C4-2B (cell line): ENCODE measurements at regions not wholly inside any gene's neighbourhood (a gene's known extent, or its start where the extent isn't known, plus 50 kb on each side); places are given as distances from the start of the nearest gene placed in this dataset.

Source experiments
- H3K27ac ChIP-seq: fragments of 450-650 bp; 2 replicates; pipeline ENCODE4 v1.5.1; 2017
- ZFX ChIP-seq: fragments of 450-650 bp; IDR thresholded peaks from 2 replicates; pipeline ENCODE4 v1.6.1; 2017
- TF ChIP-seq, protein P1 (sequence below): fragments of 450-650 bp; conservative IDR thresholded peaks from 2 replicates; pipeline ENCODE4 v1.5.1; 2017; ENCODE audit warnings: mild to moderate bottlenecking

DNA sequence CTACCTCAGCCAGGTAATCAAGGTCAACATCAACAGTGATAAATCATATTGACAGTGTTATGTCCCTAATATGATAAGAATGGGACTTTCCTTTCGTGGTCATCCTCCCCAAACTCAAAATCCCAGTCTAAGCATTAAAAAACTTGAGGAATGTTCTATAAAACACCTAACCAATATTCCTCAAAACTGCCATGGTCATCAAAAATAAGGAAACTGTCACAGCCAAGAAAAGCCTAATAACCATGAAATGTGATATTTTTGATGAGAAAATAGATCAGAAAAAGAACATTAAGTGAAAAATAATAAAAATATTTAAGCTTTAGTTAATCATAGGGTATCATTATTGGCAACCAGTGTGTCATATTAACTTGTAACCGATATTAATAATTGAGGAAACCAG, 232.1 kb upstream of the ATP10B start:
- no peak overlapping the region for H3K27ac ChIP-seq
- no peak for TF ChIP-seq ZFX
- TF ChIP-seq, protein P1, sequence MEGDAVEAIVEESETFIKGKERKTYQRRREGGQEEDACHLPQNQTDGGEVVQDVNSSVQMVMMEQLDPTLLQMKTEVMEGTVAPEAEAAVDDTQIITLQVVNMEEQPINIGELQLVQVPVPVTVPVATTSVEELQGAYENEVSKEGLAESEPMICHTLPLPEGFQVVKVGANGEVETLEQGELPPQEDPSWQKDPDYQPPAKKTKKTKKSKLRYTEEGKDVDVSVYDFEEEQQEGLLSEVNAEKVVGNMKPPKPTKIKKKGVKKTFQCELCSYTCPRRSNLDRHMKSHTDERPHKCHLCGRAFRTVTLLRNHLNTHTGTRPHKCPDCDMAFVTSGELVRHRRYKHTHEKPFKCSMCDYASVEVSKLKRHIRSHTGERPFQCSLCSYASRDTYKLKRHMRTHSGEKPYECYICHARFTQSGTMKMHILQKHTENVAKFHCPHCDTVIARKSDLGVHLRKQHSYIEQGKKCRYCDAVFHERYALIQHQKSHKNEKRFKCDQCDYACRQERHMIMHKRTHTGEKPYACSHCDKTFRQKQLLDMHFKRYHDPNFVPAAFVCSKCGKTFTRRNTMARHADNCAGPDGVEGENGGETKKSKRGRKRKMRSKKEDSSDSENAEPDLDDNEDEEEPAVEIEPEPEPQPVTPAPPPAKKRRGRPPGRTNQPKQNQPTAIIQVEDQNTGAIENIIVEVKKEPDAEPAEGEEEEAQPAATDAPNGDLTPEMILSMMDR, result no peak

DNA sequence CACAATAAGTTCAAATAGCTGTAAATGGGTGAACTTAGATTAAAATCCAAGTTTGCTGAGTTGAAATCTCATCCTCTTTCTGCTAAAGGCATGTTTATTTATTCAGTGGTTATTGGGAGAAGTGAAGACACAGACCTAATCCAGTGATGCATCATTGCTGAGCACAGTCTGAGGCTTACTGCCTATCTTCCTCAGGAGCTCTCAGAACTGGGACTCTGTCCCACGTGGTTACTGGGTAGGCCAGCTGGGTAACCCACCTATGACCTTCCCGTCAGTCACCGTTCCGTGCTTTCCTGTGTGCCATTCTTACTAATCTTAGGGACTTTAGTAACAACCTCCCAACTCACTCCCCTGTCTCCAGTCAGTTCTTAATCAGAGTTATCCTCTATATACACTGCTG, 226.8 kb upstream of the ATP10B start:
- TF ChIP-seq, protein P1, result no peak
- TF ChIP-seq ZFX, result no peak
- no peak overlapping the region for H3K27ac ChIP-seq

DNA sequence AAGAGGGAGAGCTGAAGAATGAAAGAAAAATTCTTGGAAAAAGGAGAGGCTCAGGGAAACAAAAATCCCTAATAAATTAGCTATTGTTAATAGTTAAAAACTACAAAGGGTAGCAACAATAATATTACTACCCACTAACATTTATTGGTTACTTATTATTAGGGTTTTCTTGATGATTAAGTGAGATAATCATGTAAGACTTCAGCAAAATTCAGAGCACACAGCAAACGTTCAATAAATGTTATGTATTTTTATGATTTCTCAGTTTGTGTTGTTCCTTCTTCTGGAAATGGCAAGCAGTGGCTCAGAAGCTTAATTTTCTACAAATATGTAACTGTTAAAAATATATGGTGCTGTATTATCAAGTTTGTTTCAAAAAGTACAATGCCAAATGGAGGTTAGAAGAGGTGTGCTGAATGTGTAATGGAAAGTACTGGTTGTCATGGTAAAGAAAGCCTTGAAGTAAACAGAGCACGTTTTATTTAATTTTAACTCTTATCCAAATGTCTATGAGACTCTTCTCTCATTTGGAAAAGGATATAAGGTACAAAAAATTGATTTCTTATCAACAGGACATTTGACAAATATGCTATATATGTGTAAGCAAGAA, 226.0 kb upstream of the ATP10B start:
- H3K27ac ChIP-seq, result no peak overlapping the region
- no peak for TF ChIP-seq ZFX
- TF ChIP-seq, protein P1, result no peak

DNA sequence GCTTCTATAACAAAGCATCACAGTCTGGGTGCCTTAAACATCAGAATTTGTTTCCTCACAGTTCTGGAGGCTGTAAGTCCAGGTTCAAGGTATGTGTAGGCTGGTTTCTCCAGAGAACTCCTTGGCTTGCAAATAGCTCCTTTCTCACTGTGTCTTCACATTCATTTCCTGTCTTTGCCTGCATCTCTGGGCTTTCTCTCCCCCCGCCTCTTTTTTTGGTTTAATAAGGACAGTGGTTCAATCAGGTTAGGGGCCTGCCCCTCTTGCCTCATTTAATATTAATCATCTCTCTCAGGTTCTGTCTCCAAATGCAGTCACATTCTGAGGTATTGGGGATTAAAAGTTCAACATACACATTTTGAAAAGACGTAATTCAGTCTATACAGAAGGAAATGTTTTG, 225.5 kb upstream of the ATP10B start:
- TF ChIP-seq ZFX, result no peak
- H3K27ac ChIP-seq, result no peak overlapping the region

DNA sequence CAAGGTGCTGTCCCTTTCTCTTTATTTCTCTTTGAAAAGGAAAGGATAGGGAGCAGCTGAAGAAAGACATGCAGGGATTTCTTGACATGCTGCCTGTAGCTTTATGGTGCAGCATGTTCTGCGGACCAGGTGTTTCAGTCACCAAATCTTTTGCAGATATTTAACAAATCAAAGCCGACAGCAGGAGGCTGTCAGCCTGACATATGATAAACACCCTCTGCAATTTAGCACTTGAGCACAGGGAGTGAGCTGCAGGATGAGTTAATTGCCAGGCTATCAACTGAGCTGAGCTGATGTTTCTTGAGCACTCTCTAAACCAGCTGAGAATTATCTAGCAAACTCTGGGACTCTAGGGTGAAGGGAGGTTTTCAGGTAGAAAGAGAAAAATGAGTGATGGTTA, 212.8 kb upstream of the ATP10B start:
- H3K27ac ChIP-seq, result no peak overlapping the region
- no peak for TF ChIP-seq ZFX
- TF ChIP-seq, protein P1, result no peak

DNA sequence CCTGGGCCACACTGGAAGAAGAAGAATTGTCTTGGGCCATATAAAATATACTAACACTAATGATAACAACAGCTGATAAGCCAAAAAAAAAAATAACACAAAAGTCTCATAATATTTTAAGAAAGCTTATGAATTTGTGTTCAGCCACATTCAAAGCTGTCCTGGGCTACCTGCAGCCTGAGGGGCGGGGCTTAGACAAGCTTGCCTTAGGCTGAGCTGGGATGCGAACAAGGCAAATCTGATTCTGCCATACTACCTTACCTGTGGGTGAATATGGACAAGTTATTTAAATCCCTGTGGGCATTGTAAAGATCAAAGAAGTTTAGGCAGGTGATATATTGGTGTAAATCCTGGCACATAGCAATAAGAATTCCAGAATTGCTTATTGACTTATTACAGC, 212.3 kb upstream of the ATP10B start:
- TF ChIP-seq, protein P1, result no peak
- no peak for TF ChIP-seq ZFX
- H3K27ac ChIP-seq, result no peak overlapping the region

DNA sequence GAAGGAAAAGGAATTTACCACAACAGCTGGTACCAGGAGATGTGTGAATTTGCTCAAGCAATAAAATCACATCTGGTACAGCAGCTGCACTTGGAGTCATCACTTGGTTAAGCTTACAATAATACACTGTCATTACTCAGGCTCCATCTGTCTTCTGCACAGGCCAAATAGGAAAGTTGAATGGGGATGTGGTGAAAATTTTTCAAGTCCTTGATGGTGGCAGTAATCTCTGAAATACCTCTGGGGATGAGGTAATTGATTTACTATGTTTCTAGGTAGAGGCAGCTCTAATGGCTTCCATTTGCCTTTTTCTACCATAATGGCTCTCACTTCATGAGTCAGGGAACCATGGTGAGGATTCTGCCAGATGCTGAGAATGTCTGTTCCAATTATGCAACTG, 206.8 kb upstream of the ATP10B start:
- H3K27ac ChIP-seq, result no peak overlapping the region
- TF ChIP-seq, protein P1, result no peak
- TF ChIP-seq ZFX, result no peak

DNA sequence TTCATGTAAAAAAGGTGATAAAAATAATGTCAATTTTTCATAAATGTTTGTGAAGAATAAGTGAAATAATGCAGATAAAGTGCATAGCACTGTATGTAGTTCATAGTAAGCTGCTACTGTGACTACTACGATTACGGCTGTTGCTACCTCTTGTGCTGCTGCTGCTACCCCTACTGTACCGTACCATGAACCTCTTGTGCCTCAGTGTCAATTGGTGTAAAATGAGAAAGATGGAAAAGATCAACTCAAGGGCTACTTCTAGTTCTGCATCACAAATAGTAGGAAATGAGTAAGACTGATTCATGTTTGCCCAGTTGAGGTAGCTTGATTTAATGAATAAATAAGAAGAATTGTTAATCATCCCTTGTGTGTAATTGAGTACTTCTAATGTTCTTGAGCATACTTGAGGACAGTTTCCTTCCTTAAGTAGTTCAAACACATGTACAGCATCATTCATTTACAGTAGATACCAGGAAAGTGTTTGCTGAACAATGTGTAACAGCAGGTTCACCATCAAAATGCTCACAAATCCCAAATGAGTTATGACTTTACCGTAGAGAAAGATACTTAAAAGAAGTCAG, 200.0 kb upstream of the ATP10B start:
- TF ChIP-seq ZFX, result no peak
- TF ChIP-seq, protein P1, result no peak

More for the DNA sequence above, 200.0 kb upstream of the ATP10B start:
- H3K27ac ChIP-seq, result no peak overlapping the region
